ENCODE measurements at regions not wholly inside any gene's neighbourhood (a gene's known extent, or its start where the extent isn't known, plus 50 kb on each side); places are given as distances from the start of the nearest gene placed in this dataset.

DNA sequence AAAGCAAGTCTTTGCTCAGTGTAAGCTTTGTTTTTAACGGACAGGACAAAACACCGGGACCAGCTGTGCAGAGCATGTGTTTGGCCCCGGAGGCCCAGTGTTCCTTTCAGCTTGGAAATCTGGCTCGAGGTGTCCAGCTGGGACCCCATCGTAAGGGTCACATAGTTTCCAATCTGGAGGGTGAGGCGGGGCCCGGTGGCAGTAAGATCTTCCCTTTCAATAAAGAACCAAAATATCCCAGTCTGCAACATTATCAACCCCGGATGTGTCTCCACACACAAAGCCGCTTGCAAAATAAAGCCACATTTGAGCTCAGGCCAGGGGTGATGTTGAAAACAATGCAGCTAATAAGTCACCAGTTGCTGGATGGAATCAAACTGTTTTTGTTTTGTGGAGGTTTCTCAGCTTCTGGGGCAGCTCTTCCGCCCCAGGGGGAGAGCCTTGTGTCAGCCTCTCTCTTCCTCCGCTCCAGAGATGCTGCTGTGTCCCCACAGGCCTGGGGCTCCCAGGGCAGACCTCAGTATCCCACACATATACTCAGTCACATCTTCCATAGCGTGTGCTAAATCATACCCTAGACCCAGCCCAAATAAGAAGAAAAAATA lies 138.6 kb upstream of the GLI2 start:
- DNase-seq: peak; percentile 47

DNA sequence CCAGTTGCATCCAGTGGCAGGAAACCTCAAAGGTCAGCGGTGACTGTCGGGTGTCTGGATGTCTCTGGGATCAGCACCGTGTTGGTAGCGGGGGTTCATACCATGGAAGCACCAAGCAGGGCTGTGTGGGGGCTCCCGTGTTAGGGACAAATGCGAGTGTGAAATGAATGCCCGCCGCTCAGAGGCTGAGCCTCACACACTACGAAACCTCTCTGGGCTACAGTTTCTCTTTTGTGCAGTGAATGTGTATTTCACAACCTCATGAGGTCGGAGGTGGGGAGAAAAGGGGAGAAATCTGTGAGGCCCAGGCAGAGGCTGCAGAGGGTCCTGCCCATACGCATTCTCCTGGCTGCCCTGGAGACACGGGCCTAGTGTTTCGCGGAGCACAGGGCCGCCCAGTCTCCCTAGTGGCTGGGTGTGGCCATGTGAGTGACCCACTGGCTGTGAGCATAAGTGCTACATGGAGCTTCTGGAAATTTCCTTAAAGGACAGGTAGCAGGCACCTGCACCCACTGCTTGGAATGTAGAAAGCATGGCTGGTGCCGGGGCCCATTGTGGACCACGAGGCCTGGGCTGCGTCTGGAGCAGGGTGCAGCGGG lies 138.0 kb upstream of the GLI2 start:
- no peak for DNase-seq

DNA sequence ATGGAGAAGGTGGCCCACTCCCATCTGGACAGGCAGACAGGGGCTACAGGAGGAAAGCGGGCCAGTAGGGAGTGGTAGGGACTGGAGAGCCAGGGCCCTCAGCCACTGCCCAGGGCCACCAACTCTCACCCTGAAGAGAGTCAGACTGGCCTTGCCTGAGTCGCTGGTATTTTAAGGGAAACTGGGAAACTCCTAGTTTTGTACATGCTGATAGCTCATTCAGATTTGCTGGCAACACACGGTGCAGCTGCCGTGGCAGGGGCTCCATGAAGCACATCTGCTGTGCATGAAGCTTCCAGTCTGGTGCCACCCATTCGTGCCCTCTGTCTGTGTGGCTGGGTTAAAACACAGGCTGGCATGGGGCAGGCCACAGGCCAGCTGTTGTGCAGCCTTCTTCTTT lies 137.3 kb upstream of the GLI2 start:
- DNase-seq: no peak

DNA sequence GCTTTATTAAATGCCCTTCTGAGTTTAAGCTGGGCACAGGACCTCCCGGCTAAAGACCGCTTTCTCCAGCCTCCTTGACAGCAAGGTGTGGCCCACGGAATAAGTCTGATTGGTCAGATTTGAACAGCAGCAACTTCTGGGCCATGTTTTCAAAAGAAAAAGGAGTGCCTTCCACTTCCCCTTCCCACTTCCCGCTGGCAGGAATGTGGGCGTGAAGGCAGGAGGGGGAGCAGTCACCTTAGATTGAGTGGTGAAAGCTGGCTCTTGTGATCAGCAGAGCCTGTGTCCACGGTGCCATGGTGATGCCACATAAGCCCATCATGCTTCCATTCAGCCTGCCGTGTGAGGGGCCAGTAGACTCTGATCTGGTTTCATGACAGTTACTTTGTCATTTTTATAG lies 136.6 kb upstream of the GLI2 start:
- no peak for DNase-seq

DNA sequence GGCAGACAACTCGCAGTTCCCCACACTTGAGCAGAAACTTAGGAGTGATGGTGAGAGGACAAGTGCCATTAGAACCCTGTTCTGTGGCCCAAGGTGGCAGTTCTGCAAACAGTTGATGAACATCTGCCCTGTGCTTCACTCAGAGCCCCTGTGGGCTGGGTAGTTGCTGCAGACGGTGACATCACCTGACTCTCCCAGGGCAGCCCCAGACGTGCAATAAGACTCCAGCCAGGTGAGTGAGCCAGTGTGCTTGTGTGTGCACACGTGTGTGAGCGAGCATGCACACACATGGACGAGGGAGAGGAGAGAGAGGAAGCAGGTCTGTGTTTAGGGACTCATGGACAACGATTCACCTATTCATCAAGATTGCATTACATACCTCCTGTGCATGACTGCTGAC lies 136.0 kb upstream of the GLI2 start:
- no peak for DNase-seq

DNA sequence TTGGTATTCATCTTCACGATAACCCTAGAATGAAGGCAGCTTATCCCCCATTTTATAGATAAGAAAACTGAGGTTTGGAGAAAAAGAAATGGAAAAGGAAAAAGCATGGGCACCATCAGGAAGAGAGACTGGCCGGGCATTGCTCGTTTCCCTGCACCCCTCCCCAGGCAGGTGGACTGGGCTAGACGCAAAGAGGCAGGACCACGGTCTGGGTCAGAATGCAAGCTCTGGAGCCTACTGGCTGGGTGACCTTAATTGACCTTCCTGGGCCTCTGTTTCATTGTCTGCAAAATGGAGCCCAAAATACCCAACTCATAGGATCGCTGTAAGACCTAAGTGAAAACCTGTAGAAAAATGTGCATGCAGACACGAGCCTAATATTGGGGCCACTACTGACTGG lies 135.3 kb upstream of the GLI2 start:
- no peak for DNase-seq

DNA sequence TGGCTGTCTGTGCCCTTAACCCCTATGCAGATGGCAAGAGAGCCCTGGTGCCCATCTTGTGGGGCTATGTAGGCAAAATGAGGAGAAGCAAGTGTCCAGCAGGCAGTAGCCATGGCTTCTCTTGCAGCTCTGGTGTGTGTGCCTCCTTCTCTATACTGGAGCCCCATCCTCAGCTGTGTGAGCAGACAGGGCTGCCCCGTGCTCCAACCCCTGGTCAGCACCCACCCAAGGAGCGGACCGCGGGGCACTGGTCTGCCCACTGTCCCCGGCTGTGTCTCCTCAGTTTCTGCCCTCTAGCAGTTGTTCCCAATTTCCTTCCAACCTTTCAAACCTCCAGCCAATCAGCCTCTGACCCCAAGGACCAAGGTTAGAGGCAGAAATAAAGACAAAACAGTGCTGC lies 134.9 kb upstream of the GLI2 start:
- DNase-seq: no peak

DNA sequence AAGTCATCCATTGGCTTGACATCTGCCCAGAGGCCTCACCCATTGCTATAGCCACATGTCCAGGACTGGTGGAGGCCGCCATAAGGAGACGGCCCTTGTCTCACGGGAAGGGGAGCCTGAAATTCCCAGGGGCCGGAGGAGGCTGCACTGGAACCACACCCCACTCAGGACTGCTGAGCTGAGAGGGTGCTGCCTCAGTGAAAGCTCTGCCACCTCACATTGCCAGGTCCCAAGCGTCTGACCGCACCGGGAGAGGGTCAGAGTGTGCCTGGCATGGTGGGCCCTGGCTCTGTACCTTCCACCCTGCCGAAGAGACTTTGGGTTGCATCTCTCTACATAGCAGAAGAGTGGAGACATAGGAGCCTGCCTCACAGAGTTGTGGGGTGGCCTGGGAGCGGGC lies 134.1 kb upstream of the GLI2 start:
- DNase-seq: no peak

DNA sequence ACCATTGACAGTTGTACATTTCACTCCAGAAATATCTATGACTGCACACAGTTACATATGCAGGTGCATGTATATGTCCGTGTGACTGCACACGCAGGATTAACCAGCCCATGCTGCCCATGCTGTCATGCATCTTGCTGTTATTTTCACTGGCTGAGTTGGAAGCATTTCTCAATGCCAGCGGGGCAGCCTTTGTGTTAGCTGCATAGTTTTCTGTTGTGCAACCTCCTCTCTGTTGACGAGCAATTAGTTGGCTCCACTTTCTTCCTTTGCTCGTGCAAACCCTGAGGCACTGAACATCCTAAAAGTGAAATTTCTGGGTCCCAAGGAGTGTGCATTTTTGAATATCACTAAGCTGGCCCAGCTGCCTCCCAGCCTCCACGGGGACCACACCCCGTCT lies 133.4 kb upstream of the GLI2 start:
- no peak for DNase-seq

DNA sequence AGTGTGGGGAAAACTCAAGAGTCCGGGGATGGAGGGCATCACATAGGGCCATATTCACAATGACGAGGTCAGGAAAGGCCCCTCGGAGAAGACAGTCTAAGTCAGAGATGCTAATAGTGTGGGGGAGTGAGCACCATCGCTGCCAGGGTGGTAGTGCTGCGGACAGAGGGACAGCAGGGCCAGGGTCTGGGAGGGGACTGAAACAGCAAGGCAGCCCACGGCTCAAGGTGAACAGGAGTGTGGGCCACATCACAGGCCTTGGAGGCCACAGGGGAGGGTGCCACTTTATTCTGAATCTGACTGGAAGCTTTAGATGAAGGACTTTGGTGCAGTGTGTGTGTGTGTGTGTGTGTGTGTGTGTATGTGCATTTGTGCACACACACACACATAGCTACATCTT lies 130.9 kb upstream of the GLI2 start:
- DNase-seq: no peak

DNA sequence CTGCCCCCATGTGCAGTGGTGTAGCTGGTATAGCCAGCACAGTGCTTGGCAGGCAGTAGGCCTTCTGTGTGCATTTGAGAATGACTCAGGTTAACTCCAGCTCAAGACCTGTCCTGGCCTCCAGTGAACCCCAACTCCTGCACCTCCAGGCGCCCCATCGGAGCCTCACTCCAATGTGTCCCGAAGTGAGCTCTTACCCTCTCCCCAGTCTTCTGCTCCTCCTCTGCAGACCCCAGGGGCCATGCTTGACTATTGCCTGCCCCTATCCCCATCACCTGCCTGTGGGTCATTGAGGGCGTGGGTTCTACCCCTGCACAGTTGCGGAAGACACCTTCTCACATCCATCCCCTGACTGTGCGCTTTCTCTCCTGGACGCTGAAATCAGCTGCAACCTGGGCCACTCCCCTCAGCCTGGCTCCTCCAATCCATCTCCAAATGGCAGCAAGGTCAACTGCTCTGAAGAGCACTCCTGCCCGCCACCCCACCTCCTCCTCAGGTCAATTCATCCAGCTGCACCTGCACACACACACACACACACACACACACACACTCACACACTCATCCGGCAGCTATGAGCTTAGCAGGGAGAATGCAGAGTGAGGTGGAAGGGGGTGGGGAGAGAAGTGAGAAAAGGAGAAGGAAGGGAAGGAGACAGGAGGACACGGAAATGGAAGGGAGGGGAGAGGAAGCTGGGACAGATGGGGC lies 130.3 kb upstream of the GLI2 start:
- DNase-seq: no peak

DNA sequence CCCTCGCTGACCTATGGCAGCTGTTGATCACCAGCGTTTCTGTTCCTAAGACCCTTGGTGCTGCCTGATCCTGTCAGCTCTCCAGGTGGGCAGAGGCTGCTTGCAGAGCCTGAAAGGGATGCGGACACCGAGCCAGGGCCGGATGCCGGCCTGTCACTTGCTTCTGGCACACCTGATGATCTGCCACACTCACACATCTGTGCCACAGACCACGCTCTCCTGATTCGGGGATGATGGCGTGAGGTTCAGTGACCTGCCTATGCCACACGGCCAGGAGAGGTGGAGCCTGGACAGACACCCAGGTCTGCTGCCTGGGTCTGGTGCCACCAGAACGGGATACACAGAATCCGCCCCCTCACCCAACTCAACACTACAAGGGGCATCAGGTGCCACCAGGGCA lies 129.4 kb upstream of the GLI2 start:
- DNase-seq: no peak

DNA sequence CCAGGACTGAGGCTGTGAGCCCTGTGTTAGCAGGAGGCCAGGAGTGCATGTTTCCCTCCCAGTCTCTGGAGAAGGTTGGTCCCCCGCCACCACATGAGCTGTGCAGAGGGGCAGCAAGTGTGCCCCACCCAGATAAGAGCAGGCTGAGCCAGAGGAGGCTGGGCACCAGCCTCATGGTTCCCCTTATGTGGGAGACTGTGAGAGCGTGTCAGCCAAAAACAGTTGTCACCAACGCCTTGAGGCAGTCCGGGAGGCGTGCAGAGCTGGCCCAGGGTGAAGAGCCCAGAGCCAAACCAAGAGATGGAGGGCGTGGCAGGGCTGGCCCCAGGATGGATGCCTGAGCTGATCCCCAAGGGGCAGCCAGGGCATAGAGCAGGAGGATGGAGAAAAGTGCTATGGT lies 128.7 kb upstream of the GLI2 start:
- DNase-seq: no peak

DNA sequence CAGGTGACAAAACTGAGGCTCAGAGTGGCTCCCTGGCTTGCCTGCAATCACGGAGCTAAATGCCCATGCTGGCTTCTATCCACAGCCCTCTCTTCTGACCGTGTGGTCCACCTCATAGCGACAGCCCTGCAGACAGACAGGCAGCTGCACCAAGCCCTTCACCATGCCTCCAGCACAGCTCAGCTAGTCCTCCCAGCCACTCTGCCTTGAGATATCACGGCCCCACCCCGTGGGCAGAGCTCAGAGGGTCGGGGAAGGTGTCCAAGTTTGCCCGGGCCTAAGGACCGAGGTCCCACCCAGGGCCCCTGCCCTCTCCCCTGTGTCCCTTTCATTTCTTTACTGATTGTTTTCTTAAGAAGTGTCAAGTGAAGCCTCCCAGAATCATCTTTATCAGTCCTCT lies 128.2 kb upstream of the GLI2 start:
- DNase-seq: no peak

DNA sequence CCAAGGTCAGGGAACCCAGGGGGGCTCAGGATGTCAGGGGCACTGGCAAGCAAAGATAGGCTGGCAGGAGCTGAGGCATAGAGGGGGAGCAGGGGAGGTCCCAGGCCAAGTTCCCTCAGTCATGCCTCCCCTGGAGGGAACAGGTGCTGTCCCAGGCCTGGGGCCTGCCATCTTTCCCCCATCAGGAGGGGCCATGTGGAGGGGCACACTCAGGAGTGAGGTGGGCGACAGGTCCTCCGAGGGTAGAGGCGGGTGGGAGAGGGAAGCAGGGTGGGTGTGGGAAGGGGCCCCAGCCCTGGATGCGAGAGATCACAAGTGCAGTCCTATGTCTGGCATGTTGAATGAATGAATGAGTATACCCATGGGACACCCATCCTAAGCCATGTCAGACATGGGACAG lies 127.7 kb upstream of the GLI2 start:
- no peak for DNase-seq

DNA sequence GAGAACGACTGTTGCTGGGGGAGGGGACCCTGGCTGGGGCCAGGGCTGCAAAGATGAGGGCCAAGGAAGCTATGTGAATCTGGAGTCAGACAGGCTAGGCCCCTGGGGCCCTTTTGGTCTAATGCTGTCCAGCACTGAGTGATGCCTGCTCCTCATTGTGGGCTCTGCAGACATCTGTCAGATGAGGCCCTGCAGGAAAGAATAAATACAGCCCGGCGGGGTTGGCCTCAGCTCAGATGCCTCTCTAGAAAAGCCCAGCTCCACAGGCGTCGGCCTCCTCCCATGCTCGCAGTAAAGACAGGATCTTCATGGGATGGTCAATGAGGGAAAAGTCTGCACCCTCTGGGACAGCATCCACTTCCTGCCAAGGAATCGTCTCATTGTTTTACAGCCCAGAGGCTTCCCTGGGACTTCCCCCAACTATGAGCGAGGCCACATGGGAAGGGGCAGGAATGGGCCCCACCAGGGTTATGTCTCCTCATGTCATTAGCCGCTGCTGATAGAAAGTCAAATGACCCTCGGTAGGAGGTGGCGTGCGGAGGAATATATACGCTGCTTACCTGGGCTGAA lies 125.8 kb upstream of the GLI2 start:
- no peak for DNase-seq

DNA sequence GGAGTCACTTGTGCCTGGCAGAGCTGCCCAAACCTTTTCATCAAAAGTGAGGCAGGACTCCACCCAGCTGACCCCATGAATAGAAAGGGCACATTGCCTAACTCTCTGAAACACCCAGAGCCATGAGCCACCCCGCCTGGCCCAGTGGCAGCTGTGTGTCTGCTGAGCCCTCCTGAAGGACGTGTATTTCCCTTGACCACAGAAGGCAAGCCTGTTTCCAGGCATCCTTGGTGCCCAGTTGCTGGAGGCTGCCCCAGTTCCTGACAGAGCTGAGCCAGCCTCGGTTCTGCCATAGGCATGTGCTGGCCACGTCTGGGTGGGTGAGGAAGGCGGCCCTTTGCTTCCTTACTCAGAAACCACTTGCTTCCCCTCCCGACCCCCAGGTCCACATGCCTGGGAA lies 124.7 kb upstream of the GLI2 start:
- DNase-seq: no peak

DNA sequence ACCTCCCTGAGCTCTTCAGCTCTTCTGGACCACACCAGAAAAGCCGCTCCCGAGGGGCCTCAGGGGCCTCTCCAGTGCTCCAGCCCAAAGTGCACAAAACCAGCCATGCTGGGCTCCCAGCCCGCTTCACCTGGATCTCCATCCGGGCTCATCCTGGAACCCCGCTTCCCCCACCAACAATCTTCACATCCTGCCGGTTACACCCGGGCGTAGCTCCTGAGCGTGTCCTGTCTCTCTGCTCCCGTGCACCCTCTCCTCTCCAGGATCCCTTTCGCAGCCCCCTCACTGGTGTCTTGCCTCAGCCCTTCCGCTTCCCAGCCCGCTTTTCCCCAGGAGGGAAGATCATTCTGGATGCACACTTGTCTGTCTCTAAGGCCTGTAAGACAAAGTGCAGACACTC lies 123.7 kb upstream of the GLI2 start:
- DNase-seq: no peak

DNA sequence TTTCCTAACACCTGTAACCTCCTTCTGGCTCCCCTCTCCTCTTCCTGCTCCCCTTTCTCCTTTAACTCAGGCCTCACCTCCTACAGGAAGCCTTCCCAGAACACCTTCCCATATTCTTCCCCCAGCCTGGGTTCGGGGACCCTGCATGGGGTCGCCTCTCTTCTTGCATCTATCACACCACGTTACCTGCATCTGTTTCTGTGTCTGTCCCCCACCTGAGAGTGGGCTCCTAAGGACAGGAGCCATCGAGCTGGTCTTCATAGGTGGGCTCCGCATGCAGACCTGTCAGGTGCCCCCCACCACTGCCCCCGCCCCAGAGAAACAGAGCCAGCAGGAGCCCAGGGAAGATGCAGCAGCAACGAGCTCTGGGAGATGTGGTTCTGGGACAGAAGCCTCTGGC lies 123.2 kb upstream of the GLI2 start:
- no peak for DNase-seq

DNA sequence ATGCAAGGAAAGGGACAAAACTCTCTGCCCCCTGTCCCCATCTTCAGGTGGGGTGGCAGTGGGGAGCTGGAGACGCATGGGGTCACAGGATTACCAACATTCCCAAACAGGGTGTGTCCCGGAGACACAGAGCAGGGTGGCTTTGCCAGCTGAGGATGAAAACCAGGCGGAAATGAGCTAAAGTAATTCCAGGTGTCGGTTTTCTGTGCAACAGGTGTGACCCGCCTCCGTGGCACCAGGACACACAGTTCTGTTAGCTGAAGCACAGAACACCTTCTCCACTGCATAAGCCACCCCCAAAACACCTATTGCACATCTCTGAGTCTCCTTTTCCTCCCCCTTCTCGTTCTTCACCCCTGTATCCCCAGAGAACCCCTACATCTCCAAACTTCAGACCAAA lies 122.7 kb upstream of the GLI2 start:
- DNase-seq: no peak

DNA sequence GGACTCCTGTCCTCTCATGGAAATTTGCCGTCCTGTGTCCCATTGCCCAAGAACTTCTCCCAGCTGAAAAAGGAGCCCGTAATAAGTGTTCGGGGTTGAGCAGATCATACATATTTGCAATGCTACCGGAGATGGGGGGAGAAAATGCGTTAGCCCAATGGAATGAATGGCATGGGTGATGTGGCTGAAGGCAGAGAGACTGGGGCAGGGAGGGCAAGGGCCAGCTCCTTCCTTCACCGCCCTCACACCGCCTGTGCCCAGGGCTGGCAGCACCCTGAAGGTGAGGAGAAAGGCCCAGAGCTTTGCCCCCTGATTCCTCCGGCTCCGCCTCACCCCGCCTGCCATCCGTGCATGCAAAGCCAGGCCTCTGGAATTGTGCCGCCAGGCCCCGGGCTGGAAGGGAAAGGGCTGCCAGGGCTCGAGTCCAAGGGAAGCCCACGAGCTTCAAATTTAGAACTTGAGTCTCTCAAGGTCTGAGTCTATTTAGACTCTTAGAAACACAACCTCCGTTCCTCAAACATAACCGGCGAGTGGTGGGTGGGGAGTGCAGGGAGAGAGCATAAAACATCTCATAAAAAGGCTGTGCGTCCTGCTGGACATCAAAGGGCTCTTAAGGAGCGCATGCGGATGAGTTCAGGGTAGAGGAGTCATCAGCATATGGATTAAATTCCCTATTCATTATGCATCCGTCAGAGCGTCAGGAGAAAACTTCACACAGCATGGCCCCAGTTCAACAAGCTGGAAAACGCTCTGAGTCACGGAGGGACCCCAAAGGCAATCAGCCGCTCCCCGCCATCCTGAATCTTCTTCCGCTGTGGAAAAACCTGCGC lies 121.7 kb upstream of the GLI2 start:
- DNase-seq: peak; percentile 97

DNA sequence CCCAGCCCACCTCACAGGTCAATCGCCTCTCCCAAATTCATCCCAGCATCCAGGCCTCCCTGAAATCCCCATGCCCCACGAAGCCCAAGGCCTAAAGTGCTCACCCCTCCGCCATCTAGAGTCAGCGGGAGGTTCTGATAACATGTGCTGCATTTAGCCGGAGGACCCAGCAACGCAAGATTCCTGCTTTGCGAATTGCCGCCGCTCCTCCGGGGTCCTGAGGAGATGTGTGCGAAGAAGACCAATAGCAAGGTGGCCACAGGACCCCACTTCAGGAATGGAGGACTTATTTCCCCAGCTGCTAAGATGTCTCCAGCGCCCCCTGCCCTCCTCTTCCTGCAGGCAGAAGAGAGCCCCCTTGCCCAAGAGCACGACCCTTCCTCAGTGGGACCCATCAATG lies 120.8 kb upstream of the GLI2 start:
- no peak for DNase-seq

DNA sequence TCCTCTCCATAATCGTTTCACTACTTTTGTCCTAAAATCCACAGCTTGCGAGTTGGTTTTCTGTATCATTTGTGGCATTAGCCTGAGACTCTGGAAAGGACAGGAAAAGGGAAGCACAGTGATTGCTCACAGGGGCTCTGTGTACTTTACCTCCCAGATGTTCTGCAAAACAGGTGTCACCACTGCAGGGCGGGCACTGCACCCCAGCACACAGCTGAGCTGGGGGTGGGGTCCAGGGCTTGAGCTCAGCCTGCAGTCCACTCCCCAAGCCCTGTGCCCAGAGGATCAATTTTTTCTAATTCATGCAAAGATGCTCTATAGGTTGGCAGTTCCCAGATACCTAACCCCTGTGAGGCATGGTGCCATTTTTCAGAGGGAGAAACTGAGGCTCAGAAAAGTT lies 119.4 kb upstream of the GLI2 start:
- DNase-seq: no peak

DNA sequence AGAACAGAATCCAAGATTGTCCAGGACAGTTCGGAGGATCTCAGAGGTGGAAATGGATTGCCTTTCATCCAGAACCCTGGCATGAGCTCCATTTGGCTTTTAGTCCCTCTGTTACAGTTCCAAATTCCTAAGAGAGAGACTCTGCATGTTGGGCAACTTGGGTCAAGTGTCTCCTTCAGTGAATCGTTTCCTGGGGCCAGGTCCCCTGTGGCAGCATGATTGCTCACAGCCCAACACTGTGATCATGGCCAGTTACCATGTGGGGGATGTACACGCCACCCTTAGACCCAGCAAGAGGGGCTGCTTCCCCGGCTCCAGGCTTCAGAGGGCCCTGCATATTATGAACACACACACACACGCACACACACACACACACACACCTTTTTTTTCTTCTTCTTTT lies 118.6 kb upstream of the GLI2 start:
- DNase-seq: peak; percentile 30

Measured in EL (cell line).